GM19240 (cell line): ENCODE measurements at regions not wholly inside any gene's neighbourhood (a gene's known extent, or its start where the extent isn't known, plus 50 kb on each side); places are given as distances from the start of the nearest gene placed in this dataset.
"Not testable (repeated sequence)": the region's sequence is repeated elsewhere in the genome, so short reads cannot be mapped to it uniquely, and the experiment has no call there.

Source experiments
- DNase-seq: peaks from one replicate; pipeline ENCODE4 v3.0.0; 2011; ENCODE audit warnings: low spot score; ENCODE audit not compliant: insufficient read length

DNA sequence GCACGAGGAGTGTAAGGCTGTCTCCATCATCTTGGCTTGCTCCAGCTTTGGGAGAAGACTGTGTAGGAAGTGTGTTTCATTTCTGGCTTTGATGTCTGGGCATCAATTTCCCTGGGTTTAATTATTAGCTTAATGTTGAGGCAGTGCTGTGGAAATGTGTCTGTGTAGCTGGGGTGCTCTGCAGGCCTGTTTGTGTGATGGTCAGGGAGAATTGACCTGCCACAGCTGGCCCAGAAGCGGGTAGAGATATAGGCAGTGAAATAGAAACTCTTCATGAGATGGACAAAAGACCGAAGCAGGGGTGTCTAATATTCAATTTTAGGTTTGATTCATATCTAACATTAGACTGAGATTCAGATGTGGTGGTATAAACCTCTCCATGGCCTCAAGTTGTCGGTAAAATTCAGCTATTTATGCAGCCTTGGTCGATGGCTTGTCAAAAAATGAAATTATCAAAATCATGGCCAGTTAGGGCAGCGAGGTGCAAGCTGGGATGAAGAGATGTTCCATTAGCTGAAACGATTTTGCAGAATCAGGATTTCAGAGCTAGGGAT is 95.3 kb upstream of the SNX9 start:
- DNase-seq, result no peak

GRCh38 chr6:157728183-157728881 is 94.7 kb upstream of the SNX9 start:
- DNase-seq, result no peak

- no peak for DNase-seq
These were observed 91.8 kb upstream of the SNX9 start for GRCh38 chr6:157731221-157731620.

- DNase-seq, result no peak
These were observed 91.0 kb upstream of the SNX9 start for GRCh38 chr6:157732007-157732406.

- DNase-seq, result no peak
These were observed 90.5 kb upstream of the SNX9 start for GRCh38 chr6:157732416-157733161.

DNA sequence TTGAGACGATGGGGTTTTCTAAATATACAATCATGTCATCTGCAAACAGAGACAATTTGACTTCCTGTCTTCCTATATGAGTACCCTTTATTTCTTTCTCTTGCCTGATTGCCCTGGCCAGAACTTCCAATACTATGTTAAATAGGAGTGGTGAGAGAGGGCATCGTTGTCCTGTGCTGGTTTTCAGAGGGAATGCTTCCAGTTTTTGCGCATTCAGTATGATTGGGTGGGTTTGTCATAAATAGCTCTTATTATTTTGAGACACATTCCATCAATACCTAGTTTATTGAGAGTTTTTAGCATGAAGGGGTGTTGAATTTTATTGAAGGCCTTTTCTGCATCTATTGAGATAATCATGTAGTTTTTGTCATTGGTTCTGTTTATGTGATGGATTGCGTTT is 86.5 kb upstream of the SNX9 start:
- DNase-seq, result not testable (repeated sequence)

DNA sequence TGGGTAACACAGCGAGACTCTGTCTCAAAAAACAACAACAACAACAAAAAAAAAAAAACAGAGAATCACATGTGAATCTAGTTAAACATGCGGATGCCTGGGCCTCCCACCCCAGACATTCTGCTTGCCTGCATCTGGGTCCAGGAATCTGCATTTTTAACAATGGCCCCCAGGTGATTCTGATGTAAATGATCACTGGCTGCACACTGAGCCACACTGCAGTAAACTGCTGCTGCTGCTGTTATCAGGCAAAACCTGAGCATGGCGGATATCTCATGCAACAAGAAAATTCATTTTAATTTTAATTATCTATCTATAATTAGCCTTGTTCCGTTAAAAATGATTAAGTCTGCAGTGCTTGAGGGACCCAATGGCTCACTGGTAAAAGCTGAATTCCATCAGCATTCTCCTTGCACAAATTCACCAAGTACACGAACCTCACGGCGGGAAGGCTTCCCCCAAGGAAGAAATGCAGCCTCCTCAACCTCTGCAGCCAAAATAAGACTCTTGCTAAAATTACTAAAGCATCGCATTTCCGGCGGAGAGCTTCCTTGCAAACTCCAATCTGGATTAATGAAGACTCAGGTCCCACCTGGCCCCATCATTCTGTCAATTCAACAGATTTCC is 81.6 kb upstream of the SNX9 start:
- no peak for DNase-seq

- DNase-seq, result no peak
These were observed 81.0 kb upstream of the SNX9 start for GRCh38 chr6:157741948-157742556.

GRCh38 chr6:157744102-157744601 is 78.9 kb upstream of the SNX9 start:
- DNase-seq, result no peak

DNA sequence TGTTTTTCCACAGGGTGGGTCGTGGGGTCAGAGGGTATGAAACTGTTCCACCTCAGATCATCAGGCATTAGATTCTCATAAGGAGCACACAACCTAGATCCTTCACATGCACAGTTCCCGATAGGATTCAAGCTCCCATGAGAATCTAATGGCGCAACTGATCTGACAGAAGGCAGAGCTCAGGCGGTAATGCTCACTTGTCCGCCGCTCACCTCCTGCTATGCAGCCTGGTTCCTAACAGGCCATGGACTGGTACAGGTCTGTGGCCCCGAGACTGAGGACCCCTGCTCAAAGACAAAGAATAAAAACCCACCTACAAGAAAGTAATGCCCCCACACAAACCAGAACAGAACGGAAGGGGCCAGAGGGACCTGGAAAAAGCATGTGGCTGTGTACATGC is 76.1 kb upstream of the SNX9 start:
- DNase-seq, result no peak

GRCh38 chr6:157747370-157747769 is 75.7 kb upstream of the SNX9 start:
- no peak for DNase-seq

GRCh38 chr6:157748839-157749571 is 74.0 kb upstream of the SNX9 start:
- no peak for DNase-seq

GRCh38 chr6:157750973-157751372 is 72.1 kb upstream of the SNX9 start:
- not testable (repeated sequence) for DNase-seq

DNA sequence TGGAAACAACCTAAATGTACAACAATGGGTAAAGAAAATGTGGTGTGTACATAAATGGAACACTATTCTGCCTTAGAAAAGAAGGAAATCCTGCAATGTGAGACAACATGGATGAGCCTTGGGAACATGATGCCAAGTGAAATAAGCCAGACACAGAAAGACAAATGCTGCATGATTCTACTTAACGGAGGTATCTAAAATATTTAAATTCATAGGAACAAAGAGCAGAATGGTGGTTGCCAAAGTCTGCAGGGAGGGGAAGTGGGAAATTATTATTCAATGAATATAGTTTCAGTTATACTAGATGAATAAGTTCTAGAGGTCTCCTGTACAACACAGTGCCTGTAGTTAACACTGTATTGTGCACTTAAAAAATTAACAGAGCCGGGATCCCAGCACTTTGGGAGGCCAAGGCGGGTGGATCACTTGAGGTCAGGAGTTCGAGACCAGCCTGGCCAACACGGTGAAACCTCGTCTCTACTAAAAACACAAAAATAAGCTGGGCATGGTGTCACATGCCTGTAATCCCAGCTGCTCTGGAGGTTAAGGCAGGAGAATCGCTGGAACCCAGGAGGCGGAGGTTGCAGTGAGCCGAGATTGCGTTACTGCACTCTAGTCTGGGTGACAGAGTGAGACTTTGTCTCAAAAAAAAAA is 71.4 kb upstream of the SNX9 start:
- DNase-seq, result no peak

DNA sequence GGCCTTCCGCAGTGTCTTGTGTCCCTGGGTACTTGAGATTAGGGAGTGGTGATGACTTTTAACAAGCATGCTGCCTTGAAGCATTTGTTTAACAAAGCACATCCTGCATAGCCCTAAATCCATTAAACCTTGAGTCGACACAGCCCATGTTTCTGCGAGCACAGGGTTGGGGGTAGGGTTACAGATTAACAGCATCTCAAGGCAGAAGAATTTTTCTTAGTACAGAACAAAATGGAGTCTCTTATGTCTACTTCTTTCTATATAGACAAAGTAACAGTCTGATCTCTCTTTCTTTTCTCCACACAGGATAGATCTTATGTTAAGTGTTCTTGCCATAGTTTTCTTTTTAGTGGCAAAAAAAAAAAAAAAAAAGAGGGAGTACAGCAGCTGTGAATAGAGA is 70.2 kb upstream of the SNX9 start:
- not testable (repeated sequence) for DNase-seq

- DNase-seq, result no peak
These were observed 69.8 kb upstream of the SNX9 start for GRCh38 chr6:157753291-157753690.

- DNase-seq, result not testable (repeated sequence)
These were observed 69.2 kb upstream of the SNX9 start for GRCh38 chr6:157753801-157754200.

DNA sequence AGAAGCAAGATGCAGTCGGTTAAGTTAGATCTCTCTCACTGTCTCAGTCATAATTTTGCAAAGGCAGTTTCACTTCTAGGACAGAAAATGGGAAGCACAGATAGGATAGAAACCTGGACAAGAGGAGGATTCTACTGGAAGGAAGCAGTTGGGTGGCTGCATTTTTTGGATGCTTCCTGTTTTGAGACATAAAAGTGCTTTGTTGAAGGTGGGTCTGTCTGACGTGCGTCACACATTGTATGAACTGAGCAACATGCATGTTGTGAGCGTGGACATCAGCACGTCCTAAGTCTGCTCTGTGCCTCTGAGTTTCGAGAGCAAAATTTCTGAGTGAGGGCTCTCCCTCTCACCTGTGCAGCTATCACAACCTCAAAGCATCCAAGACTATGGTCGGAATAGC is 68.7 kb upstream of the SNX9 start:
- no peak for DNase-seq

GRCh38 chr6:157755032-157755745 is 67.9 kb upstream of the SNX9 start:
- no peak for DNase-seq
